ENCODE measurements at regions not wholly inside any gene's neighbourhood (a gene's known extent, or its start where the extent isn't known, plus 50 kb on each side); places are given as distances from the start of the nearest gene placed in this dataset. TPM values are rescaled to one million over a fixed set of nuclear protein-coding genes. Genes with fewer than 3 reads are reported as not detected.

DNA sequence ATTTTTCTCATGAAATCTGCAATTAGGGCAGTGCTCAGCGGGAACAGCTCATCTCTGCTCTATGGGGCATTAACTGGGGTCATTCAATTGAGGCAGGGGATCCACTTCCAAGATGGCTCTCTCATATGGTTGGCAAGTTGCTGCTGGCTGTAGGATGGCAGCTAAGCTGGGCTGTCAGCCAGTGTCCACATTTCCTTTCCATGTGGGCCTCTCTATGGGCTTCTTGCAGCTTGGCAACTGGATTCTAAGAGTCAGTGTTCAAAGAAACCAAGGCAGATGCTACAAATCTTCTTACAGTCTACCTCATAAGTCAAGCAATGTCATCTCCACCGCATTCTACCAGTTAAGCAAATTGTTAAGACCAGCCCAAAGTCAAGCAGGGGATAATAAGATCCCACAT is 50.3 kb upstream of the TMCC3 start:
- no peaks in the 10 kb centered on the region for H3K9me2 ChIP-seq (ENCODE audit: insufficient read depth)
- H4K20me1 ChIP-seq (ENCODE audit: insufficient read depth) = no peaks in the 10 kb centered on the region
- intact Hi-C loops (cut with micrococcal nuclease) = no loop called here
- no peaks in the 10 kb centered on the region for H3K79me2 ChIP-seq (ENCODE audit: insufficient read depth, low read length)
- H3K9me3 ChIP-seq (ENCODE audit: control insufficient read depth in 1 of 2, insufficient read depth in 1 of 2, low read depth in 1 of 2, low read length in 2 of 2) = no peaks in the 10 kb centered on the region
- DNase-seq (ENCODE audit: low read depth, low spot score) (no peak), ATAC-seq (no peak)
- no peak overlapping the region for H3K4me3 ChIP-seq (replicated peaks in 1 of 2; ENCODE audit: low read depth in 1 of 2, low read length in 2 of 2)
- BruUV-seq (replicated peaks) = no TSS peak
- no peak overlapping the region for H3K4me2 ChIP-seq (ENCODE audit: low read length)
- POLR2A ChIA-PET = no interaction called here
- no peak overlapping the region for H3K9ac ChIP-seq (ENCODE audit: low read length)
- CTCF ChIA-PET = no interaction called here
- RAD21 ChIA-PET (ENCODE audit: low non-redundant PET in 1 of 2, low total read pairs in 2 of 2, uncharacterized antibody in 2 of 2, unreplicated experiment in 2 of 2) = no interaction called here
- no peak overlapping the region for H3K27ac ChIP-seq (ENCODE audit: low read depth, low read length)
- no peaks in the 10 kb centered on the region for H3K36me3 ChIP-seq (ENCODE audit: control insufficient read depth in 1 of 2, insufficient read depth in 2 of 2, low read length in 2 of 2)
- no peaks in the 10 kb centered on the region for H3K27me3 ChIP-seq (ENCODE audit: insufficient read depth, low read length)
- TF ChIP-seq, protein P1, sequence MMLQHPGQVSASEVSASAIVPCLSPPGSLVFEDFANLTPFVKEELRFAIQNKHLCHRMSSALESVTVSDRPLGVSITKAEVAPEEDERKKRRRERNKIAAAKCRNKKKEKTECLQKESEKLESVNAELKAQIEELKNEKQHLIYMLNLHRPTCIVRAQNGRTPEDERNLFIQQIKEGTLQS (IDR thresholded peaks at IDR 0.05) = no peak
- TF ChIP-seq SRF (IDR thresholded peaks at IDR 0.05; ENCODE audit: low read depth) = no peak
- no peak for TF ChIP-seq SIN3A (IDR thresholded peaks at IDR 0.05; ENCODE audit: low read depth)
- TF ChIP-seq, protein P2, sequence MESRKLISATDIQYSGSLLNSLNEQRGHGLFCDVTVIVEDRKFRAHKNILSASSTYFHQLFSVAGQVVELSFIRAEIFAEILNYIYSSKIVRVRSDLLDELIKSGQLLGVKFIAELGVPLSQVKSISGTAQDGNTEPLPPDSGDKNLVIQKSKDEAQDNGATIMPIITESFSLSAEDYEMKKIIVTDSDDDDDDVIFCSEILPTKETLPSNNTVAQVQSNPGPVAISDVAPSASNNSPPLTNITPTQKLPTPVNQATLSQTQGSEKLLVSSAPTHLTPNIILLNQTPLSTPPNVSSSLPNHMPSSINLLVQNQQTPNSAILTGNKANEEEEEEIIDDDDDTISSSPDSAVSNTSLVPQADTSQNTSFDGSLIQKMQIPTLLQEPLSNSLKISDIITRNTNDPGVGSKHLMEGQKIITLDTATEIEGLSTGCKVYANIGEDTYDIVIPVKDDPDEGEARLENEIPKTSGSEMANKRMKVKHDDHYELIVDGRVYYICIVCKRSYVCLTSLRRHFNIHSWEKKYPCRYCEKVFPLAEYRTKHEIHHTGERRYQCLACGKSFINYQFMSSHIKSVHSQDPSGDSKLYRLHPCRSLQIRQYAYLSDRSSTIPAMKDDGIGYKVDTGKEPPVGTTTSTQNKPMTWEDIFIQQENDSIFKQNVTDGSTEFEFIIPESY (IDR thresholded peaks at IDR 0.05; ENCODE audit: extremely low read depth, insufficient replicate concordance, low read length) = no peak
- TF ChIP-seq POLR2AphosphoS5 (IDR thresholded peaks at IDR 0.05; ENCODE audit: low read depth, low read length) = no peak
- TF ChIP-seq FOSL1 (IDR thresholded peaks at IDR 0.05; ENCODE audit: low read depth) = no peak
- TF ChIP-seq, protein P3, sequence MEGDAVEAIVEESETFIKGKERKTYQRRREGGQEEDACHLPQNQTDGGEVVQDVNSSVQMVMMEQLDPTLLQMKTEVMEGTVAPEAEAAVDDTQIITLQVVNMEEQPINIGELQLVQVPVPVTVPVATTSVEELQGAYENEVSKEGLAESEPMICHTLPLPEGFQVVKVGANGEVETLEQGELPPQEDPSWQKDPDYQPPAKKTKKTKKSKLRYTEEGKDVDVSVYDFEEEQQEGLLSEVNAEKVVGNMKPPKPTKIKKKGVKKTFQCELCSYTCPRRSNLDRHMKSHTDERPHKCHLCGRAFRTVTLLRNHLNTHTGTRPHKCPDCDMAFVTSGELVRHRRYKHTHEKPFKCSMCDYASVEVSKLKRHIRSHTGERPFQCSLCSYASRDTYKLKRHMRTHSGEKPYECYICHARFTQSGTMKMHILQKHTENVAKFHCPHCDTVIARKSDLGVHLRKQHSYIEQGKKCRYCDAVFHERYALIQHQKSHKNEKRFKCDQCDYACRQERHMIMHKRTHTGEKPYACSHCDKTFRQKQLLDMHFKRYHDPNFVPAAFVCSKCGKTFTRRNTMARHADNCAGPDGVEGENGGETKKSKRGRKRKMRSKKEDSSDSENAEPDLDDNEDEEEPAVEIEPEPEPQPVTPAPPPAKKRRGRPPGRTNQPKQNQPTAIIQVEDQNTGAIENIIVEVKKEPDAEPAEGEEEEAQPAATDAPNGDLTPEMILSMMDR (IDR thresholded peaks at IDR 0.05 in 2 of 3, conservative IDR thresholded peaks at IDR 0.05 in 1 of 3; ENCODE audit: borderline replicate concordance in 1 of 3, insufficient read depth in 1 of 3, low read depth in 2 of 3, low read length in 2 of 3) = no peak
- no peak for TF ChIP-seq EGR1 (IDR thresholded peaks at IDR 0.05; ENCODE audit: low read depth)
- TF ChIP-seq POLR2A (IDR thresholded peaks at IDR 0.05; ENCODE audit: borderline replicate concordance, extremely low read depth, insufficient read depth, insufficient read length) = no peak
- TF ChIP-seq SP1 (IDR thresholded peaks at IDR 0.05; ENCODE audit: low read depth) = no peak
- TF ChIP-seq TCF7L2 (IDR thresholded peaks at IDR 0.05; ENCODE audit: borderline replicate concordance, extremely low read depth, insufficient read depth, insufficient read length) = no peak
- TF ChIP-seq JUND (IDR thresholded peaks at IDR 0.05) = no peak
- no peak for TF ChIP-seq ZFX (IDR thresholded peaks at IDR 0.05)
- no peak for TF ChIP-seq ELF1 (IDR thresholded peaks at IDR 0.05; ENCODE audit: borderline replicate concordance, low read depth)
- no peak for TF ChIP-seq EZH2phosphoT487 (IDR thresholded peaks at IDR 0.05; ENCODE audit: borderline replicate concordance)
- no peak for TF ChIP-seq YY1 (IDR thresholded peaks at IDR 0.05; ENCODE audit: extremely low read depth, insufficient replicate concordance, low read depth, low read length)
- no peaks in the 10 kb centered on the region for H3K4me1 ChIP-seq (ENCODE audit: control insufficient read depth in 1 of 2, insufficient read depth in 2 of 2, low read length in 2 of 2)
- no peak overlapping the region for H2AFZ ChIP-seq (ENCODE audit: low read depth, low read length, poor library complexity, severe bottlenecking)

MicroRNAs in the stretch of these regions (microRNA counts, 767-probe panel; counts per million panel counts)
- not detected for microRNA hsa-miR-492

All from HCT116 (cell line).